Left hindlimb (tissue), 1 donor: ENCODE measurements at regions not wholly inside any gene's neighbourhood (a gene's known extent, or its start where the extent isn't known, plus 50 kb on each side); places are given as distances from the start of the nearest gene placed in this dataset.

Source experiments
- DNase-seq: peaks from one replicate; pipeline ENCODE4 v3.0.0-alpha.2; 2018

DNA sequence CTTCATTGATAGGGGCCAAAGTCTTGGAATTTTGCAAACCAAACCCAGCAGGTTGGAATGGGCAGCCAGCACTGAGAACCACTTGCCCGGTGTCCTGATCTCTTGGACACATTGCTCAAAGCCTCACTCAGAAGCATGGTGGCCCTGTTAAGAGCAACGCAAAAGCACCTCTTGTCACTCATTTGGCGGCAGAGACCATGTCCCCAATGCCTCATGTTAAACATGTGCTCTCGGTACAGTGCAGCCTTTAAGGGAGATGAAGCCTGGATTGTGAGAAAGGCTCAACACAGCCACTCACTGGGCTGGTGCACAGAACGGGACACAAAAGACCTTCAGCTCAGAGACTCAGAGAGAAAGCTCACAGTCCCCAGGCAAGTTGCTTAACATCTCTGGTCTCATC lies 298.4 kb upstream of the PRDM1 start:
- DNase-seq: no peak

DNA sequence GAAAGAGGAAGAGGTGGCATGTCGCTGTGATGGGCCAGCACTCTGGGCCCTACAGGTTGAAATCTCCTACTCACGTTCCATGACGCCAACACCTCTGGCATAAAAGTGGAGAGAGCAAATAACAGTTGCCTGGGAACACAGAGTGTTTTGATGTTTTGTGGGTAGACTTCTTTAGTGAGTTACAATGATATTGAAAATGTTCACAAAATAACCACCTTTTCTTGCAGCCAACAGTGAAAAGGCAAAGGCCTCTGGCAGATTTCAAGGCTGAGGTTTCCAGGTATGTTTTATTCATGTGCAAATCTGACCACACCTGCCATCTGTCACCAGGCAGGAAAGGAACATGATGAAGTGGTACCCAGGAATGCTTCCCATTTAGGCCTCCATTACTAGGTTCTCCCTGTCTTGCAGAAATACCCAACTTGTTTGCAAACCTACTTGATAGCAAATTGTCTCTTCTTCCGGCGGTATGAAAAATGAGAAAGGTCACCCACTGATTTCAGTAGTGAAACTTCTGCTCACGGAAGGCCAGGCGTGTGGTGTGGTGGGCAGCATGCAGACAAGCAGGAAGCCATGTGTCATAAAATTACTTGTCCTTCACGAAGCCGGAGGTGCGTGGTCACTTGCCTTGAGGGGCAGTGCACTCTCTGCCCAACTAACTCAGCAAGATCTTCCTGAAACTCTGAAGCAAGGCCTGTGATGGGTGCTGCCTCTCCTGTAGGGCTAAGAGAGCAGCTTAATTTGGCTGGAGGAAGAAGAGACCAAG lies 299.1 kb upstream of the PRDM1 start:
- DNase-seq: no peak

DNA sequence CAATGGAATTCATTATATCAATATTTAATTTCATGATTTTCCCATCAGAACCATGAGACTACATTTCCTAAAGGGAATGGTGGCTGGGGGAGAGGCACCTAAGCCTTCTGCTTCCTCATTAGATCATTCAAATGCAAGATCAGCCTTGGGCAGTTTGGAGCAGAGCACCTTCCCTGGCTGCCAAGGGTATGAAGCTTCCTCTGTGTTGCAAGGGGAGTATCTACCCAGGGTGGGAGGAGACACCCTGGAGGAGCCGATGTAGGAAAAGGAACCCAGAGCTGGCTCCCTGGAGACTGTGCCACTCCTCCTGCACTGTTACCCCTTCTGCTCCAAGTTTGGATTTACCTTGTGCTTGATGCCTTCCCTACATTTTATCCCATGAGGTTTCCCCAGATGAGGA lies 299.7 kb upstream of the PRDM1 start:
- no peak for DNase-seq

DNA sequence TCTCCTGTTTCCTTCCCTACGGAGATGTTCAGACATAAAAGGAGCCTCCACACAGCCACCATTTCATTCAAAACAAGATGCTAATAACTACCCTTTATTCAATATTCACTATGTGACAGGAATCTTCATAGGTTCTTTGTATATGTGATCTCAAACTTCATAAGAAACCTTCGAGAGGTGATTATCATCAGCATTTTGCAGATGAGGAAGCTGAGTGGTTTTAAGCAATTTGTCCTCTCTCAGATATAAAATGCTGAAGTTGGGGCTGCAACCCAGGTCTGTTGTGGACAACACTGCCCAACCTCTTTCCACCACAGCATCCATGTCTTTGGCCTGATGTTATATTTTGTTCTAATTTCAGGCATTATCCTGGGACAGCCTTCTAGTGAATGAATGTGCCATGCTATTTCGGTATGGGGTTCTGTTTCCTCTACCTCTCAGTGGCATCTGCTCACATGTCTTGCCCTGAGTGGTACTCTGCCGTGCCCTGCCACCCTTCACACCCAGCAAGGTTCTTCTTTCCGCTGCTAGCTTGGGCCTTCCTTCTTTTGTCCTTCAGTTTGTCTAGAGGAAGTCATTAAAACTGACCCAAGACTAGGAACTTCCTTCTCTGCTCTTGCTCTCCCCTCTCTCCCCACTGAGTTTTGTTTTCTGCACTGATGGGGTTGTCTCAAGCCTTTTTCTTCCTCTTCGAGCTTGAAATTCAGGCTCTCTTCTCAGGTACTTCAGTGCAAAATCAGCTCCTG lies 300.9 kb upstream of the PRDM1 start:
- DNase-seq: no peak

DNA sequence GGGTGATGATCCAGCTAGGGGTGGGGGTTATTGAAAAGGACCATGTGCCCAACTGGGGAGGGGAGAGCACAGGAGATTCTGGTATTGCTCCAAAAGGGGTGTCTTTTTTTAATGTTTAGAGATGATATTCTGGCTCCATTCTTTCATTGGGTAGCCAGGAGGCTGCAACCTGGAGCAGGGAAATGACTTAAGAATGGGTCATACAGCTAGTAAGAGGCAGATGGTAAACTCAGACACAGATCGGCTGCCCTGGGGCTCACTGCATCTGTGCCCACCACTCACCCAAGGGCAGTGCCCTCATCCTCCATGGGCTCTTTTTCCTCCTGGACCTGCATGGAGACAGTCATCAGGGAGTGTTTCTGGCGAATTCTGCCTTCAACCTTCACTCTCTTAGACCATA lies 302.0 kb upstream of the PRDM1 start:
- DNase-seq: no peak

DNA sequence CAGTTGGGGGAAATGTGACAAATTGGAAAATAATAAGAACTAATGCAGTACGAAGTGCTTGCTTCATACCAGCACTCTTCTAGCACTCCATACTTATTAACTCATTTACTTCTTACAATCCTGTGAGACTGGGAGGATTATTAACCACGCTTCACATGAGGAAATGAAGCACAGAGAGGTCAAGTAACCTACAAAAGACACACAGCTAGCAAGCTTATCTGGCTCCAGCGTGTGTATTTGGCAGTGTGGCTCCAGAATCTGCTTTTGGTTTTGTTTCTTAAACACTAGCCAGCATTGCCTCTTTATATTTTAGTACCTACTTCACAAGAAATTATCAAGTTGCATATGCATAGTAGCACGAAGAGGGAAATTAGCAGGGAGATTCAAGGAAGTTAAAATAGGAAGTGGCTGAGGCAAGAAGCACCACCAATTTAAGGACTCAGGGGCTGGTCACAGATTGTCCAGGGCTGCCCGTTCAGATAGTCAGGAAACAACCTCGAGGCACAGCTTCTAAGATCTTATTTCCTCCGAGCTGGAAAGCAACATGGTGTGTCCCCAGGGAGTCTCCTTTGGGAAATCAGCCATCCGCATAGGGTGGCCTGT lies 302.7 kb upstream of the PRDM1 start:
- DNase-seq: no peak

DNA sequence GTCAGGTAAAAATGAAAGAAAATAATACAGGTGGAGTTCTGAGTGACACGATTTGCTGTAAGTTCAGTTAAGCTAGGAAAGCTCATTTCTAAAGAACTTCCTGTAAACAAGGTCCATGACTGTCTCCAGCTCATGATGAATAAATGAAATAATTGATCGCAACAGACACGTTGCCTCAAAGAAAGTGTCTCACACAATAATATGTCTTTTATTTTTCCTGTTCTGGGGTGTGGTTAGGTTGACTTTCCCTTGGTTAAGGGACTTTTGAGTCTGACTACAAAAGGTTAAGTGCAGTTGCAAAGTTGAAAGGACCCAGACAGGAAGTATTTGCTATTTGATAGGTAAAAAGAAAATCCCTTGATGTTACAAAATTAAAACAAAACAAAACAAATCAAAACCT lies 304.2 kb upstream of the PRDM1 start:
- DNase-seq: no peak

DNA sequence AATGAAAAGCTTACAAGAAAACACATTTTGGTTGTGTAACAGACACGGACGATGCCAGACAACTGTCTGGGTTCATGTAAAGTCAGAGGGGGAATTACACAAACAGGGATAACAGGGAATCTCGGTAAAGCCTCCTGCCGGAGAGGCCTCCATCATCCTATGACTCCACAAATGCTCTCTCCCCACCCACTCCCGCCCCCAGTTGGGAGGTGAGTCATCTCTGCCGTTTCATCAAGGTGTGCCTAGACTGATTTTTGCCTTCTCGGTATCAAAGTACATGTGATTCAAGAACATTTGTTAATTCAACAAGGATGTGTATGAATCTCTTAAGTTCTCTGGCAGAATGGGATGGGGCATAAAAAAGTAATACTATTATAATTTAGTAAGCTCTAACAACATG lies 304.9 kb upstream of the PRDM1 start:
- no peak for DNase-seq

DNA sequence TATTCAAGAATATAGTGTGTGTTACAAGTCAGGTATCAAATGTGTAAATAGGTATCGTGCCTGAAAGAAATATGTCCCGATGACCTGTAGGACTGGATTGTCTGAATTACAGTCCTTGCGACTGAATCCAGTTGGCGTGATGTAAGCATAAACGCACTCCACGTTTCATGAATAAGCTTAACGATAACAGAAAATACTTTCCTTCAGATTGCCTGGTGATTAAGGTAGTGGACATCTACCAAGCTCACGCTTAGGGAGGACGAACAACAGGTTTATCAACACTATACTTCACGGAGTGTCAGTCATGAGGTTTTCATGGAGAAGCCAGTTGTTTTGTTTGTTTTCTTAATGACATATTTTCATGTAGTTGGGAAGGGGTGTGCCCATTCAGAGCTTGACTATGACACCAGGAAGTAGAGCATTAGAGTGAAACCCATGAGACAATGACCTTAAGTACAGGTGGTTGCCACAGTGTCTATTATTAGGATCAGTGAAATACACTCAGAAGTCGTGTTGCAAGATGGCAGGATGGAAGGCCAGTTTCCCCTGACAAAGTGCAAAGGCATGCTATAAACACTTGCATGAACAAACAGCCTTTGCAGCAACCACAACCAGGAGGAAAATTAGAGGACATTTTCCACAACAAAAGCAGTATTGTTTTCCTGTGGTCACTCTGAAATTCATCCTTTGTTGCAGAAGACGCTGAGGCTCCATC lies 305.8 kb upstream of the PRDM1 start:
- no peak for DNase-seq

DNA sequence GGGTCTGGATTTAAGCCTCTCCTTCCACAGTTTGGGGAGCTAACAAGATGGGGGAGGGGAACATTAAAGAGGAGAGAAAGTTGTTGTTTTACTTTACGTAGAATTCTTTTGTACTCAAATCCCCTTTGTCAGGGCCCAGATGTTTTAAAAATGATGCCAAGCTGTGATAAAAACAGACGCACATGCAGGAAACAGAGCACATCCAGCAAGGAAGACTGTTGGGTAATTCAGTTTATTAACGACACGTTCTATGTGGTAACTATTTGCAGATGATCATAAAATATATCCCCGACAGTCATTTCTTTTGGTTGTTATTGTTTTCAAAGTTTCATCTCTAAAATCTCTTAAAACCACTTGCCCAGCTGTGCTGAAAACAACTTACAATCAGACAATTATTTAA lies 307.0 kb upstream of the PRDM1 start:
- DNase-seq: no peak

DNA sequence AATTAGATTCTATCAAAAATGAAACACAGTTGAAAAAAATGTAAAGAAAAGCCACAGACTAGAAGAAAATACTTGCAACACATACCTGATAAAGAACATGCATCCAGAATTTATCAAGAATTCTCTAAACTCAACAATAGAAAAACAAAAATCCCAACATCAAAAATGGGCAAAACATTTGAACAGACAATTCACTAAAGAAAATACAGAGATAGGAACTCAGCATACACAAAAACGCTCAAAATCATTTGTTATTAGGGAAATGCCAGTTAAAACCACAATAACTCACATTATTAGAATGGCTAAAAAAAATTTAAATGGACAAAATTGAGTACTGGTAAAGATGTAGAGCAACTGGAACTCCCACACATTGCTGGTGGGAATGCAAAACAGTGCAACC lies 311.0 kb upstream of the PRDM1 start:
- no peak for DNase-seq

DNA sequence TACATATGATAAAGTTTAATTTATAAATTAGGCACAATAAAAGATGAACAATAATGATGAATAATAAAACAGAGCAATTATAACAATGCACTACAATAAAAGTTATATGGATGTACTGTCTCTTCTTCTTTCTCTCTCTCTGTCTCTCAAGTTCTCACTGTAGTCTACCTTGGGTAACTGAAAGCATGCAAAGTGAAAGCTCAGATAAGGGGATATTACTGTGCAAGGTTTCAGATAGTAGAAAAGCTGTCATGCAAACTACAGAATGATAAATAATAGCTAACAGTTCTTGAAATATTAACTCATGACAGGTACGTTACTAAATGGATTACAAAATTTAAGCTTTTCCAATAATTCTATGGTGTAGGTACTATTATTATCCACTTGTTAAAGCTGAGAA lies 311.9 kb upstream of the PRDM1 start:
- no peak for DNase-seq

DNA sequence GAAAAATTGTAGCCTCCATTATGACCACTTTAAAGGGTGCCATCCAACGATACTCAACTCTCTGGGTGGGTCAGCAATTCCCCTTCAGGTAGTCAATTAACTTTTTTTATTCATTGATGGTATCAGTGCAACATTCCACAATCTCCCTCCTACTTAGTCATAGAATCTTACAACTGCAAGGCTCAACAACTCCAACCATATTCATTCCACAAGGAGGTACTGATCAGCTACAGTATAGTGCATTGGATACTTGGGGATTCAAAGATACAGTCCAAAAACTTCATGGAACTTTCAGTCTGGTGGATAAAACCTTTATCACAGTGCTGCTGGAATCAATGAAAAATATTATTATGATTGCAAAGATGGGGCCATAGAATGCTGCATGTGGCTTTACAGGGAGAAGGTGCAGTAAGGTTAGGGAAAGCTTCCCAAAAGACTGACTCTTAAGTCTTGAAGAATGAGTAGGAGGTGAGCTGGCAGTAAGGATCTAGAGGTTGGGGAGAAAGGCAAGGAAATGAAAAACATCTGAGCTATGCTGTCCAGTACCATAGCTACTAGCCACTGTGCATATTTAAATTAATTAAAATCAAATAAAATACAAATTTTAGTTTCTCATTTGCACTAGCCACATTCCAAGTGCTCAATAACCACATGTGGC lies 314.7 kb upstream of the PRDM1 start:
- DNase-seq: no peak

DNA sequence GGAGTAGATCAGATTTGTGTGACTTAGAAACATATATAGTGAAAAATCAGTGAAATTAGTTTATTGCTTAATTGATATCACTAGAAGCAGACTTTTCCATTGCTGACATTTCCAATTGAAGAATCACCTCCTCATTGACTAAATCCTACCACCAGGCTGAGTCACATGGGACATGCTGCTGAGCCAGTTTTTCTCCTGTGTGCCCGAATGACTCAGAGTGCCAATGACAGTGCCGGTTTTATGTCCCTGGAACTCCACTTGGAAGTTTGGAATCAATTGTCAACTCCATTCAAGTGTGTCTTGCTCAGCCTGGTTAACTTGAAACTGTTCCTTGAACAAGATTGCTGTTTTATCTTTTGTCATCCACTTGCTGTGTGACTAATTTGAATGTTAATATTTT lies 316.1 kb upstream of the PRDM1 start:
- DNase-seq: no peak

DNA sequence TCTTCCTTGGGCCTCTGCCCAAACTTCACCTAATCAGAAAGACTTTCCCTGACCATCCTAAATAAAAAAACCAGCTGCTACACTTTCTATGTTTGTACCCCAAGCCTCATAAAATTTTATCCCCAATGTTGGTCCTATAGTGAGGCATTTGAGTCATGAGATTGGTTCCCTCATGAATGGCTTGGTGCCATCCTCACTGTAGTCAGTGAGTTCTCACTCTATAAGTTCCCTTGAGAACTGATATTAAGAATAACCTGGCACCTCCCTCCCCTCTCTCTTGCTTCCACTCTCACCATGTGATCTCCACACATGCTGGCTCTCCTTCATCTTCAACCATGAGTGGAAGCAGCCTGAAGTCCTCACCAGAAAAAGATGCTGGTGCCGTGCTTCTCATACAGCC lies 316.9 kb upstream of the PRDM1 start:
- no peak for DNase-seq

DNA sequence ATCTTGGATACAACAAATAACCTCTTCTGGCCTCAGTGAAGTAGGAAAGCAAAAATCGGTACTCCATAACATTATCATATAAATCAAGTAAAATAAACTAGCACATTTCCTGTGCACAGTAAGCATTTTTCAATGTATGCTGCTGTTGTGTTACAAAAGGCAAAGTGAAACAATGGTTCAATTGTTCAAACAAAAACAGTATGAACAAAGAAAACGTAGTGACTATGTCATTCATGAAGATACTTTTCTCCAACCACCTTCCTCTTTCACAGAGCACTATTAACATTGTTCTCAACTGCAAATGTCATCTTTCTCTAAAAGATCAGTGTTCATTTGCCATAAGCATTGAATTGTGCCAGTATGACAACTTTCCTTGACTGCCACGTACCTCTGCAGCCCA lies 318.6 kb upstream of the PRDM1 start:
- DNase-seq: no peak

DNA sequence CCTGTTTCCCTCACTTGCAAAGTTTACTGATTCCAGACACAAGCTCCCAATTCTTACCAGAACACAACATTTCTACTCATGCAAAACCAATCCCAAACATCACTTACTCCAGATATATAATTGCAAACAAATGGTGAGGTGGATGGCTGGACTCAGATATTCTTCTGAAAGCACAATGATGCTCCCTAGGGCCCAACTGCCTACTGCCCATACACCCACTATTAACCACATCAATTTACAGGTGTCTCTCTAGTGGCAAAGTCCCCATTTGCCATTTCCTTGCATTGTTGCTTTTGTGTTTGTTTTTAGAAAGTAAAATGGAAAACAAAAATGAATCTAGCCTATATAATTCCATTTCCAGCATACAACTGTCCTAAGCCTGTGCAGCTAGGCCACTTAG lies 320.9 kb upstream of the PRDM1 start:
- DNase-seq: no peak

DNA sequence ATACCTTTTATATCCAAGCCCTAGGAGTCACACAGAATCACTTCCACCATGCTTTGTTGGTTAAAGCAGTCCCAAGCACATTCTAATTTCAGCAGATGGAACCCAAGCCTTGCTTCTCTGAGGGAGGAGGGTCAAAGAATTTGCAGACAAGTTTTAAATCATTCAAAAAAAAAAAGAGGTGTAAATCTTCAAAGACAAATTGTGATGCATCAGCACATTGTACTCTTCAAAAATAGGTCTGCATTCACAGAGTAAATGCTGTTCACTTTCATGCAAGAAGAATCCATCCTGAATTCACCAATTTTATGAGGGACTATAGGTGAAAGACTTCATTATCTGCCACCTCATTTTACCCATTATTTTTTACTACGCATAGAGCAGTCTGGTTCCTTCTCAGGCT lies 321.8 kb upstream of the PRDM1 start:
- no peak for DNase-seq

DNA sequence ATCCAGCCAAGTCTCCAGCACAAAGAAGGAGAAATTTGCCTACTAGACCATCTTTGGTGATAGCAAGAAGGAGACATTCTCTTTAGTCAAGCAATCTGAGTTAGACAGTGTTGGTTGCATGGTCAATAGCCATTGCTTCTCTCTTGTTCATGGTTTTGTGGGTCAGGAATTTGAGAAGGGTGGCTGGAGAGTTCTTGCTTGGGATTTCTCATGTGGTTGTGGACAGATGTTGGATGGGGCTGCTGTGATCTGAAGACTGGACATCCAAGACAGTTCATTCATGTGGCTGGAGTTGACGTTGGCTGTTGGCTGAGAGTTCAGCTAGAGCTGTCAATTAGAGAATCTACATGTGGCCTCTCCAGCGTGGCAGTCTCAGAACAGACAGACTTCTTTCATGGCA lies 322.3 kb upstream of the PRDM1 start:
- DNase-seq: no peak

DNA sequence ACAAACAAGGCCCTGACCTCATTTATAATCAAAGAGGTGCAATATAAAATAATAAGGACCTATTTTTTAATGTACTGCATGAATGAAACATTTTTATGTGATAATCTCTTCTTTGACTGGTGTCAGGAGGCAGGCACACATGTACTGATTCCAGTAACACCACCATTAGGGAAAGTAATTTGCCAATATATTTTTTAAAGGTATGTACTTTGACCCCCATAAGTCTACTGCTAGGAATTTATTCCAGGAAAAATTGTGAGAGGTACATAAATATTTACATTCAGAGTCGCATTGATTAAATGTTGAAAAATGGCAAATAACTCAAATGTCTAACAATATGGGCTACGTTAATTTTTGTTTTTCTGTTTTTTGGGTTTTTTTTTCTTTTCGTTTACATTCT lies 325.4 kb upstream of the PRDM1 start:
- no peak for DNase-seq

DNA sequence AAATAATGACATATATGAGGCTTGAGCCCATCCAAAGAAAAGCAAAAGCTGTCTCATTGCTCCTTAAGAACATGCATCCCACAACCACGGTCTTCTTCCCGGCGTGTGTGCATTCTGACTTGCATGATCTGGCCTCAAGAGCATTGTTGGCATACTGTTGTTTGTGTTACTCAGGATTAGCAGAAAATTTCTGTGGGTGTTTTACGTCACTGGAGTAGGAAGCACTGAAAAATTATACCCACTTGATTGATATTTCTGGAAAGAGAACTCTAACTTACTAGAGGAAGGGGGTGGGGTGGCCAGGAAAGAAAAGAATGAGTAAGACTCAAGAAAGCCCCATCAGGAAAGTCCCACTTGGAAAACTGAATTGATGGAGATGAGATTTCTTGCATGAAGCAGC lies 326.2 kb upstream of the PRDM1 start:
- no peak for DNase-seq

DNA sequence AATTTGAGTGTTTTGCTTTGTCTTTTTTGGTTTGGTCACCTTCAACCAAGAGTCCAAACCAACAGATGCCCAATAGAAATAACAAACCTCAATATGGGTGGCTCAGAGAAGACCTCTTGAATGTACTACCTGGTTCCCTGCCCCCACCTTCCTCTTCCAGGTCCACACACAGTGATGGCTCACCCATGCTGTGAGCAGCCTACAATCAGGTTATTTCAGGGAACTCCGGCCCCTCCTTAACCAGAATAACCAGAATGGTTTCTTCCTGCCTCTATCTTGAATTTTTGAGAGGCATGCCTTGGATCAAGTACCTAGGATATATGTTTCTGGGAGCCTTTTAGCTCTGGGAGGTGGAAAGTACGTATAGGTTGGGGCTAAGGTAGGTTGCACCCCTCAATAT lies 327.1 kb upstream of the PRDM1 start:
- no peak for DNase-seq

DNA sequence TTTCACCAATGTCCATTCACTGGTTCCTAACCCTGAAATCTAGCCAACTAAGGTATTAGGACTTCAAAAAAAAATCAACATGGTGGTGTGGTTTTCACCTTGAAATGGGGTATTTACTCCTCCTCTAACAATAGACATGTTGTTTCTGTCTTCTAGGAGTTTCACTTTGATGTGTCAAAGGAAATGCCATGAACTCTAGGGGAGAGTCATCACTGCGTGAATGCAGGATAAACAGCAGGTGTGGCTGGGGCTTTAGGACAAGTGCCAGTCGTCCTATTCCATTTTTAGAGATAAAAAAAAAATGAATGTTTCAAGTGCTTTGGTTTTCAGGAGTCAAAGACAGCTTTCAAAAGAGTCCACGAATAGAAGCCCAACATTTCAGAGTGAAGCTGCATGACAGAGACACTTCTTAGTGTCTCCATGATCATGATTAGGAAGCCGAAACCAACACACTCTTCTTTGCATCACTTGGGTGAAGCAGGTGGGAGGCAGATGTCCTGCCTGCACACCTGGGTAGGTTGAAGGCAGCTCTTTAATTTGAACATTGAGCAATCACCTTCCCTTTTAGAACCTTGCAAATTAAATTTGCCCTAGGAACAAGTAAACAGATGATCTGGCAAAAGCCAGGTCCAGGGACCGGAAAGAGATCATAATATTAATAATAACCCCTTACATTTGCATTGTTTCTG lies 328.5 kb upstream of the PRDM1 start:
- no peak for DNase-seq
